Activated T-cell treated with anti-CD3 and anti-CD28 coated beads, Interleukin-2, amount 50 U/mL, for 1 hour (primary cell): ENCODE measurements at regions not wholly inside any gene's neighbourhood (a gene's known extent, or its start where the extent isn't known, plus 50 kb on each side); places are given as distances from the start of the nearest gene placed in this dataset.

Experiments
- DNase-seq: peaks from one replicate; pipeline ENCODE4 v3.0.0-alpha.2; 2020

GRCh38 chr16:13291591-13292333, 390.4 kb downstream of the SHISA9 start:
- DNase-seq: no peak

GRCh38 chr16:13296206-13296605, 394.8 kb downstream of the SHISA9 start:
- DNase-seq: no peak

GRCh38 chr16:13298666-13299065, 397.3 kb downstream of the SHISA9 start:
- no peak for DNase-seq

GRCh38 chr16:13300066-13300840, 398.9 kb downstream of the SHISA9 start:
- DNase-seq: no peak

GRCh38 chr16:13305019-13305755, 403.8 kb downstream of the SHISA9 start:
- DNase-seq: no peak

- DNase-seq: no peak
Observed at GRCh38 chr16:13306161-13306995, 405.0 kb downstream of the SHISA9 start.

DNA sequence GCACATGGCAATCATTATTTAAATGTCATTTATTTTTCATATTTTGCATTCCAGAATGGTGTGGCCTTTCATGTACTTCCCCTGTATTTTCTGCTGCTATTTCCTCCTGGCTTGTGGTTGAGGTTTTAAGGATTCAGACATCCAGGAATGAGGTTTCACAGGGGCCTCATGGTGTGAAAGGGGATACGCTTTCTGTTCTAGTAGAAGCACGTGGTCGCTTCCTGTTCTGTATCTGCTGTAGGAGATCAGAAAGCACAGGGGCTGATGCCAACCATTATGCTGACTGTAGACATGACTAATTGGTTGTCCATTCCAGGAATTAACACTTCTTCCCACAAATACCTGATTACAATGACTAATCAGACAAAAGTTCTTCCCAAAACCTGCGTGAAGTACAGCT, 405.9 kb downstream of the SHISA9 start:
- no peak for DNase-seq

DNA sequence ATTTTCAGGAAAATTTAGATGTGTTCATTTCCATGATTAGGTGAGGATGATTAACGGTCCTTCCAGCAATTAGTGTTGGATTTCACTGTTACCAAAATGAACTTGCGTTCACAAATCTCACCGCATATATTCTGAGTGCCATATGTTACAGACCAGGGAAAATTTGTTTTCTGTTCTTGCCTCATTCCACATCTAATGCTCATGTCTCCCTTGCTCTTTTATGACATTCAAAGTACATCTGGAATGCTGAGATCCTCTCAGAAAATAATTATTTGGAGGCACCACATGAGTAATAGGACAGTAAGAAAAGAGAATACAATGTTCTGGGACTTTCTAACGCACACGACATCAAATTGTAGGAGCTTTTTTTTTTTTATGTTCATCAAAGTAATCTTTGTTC, 406.5 kb downstream of the SHISA9 start:
- DNase-seq: no peak

DNA sequence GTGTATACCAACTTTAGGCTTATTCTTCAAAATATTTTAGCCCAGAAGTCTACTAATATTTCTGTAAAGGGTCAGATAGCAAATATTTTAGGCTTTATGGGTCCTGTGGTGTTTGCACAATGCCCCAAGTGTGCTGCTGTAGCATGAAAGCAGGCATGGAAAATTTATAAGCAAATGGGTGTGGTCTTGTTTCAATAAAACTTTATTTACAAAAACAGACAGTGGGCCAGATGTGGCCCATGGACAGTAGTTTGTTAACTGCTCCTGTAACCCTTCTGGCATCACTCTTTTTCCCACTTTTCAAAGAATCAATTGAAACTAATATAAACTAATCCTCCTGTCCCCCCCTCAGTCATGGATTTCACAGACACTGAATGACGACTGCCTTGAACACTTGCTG, 410.7 kb downstream of the SHISA9 start:
- DNase-seq: no peak

DNA sequence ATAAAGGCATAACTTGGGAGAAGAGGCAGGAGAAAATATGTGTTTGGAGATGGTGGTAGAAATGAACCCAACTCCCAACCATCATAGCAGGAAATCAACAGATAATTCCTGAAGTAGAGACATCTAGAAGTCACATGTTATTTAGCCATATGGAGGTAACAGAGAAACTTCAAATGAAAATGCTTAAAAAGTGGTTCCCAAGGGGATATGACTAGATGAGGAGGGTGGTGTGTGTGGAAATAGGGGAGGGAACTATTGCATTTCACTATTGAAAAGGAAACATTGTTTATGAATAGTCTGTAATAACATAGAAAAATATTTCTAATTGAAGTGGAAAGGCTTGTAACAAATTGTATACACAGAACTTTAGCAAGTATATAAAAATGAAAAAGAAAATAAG, 412.0 kb downstream of the SHISA9 start:
- no peak for DNase-seq

DNA sequence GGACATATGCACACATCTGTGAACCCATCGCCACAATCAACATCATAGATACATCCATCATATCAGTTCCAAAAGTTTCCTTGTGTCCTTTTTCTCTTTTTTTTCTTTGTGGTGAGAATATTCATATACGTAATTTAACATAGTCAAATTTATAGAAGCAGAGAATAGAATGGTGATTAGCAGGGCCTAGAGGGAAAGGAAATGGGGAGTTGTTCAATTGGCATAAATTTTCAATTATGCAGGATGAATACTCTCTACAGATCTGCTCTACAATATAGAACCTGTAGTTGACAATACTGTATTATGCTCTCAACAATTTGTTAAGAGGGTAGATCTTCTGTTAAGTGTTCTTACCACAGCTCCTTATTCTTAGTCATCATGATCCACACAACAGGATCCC, 413.2 kb downstream of the SHISA9 start:
- no peak for DNase-seq

DNA sequence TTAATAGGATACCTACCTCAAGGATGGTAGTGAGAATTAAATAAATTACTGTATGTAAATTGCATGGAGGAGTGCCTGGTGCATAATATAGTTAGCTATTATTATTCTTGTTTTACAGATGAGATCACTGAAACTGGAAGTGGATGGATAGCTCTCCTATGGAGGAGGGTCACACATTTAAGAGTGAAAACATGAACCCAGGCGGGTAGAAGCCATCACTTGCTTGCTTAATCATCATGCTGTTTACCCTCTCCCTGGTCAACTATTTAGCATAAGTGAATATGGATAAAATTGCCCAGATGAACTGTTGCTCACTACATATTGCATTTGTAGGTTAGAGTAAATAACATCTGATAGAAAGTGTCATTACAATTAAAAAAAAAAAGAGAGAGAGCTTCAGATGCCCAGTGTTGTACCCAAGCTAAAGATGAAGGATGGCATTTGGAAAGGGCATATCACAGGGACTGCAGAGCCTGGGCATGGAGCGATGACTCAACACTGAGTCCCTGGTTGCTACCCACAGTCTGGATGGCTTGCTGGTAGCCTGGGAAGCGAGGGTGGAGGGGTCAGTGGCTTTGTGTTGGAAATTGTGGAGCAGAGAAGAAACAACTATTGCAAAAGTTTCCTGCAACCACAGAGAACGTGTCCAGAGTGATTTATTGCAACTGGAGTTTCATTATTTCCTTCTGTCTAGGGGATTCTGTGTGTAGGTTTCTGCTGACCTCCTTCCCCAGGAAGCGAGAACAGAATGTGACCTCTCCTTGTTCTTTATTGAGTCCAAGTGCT, 414.4 kb downstream of the SHISA9 start:
- DNase-seq: no peak

- no peak for DNase-seq
Observed at GRCh38 chr16:13322336-13322735, 420.9 kb downstream of the SHISA9 start.

GRCh38 chr16:13324851-13325250, 423.5 kb downstream of the SHISA9 start:
- DNase-seq: no peak

GRCh38 chr16:13325396-13325795, 424.0 kb downstream of the SHISA9 start:
- no peak for DNase-seq

DNA sequence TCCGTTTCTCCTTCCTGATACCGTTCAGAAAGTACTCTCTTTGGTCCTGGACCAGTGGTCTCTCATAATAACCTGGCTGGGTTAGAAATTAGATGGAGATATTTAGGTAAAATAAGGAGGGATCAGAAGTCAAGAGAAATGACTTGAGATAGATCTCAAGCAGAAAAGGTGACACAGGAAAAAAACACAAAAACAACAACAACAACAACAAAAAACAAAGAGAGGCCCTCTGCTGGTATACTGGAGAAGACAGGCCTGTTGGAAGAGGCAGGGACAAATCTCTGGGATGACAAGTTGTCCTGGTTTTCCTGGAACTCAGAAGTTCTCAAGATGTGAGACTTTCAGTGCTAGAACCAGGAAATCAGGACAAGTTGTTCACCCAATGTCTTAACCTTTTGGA, 430.5 kb downstream of the SHISA9 start:
- no peak for DNase-seq

DNA sequence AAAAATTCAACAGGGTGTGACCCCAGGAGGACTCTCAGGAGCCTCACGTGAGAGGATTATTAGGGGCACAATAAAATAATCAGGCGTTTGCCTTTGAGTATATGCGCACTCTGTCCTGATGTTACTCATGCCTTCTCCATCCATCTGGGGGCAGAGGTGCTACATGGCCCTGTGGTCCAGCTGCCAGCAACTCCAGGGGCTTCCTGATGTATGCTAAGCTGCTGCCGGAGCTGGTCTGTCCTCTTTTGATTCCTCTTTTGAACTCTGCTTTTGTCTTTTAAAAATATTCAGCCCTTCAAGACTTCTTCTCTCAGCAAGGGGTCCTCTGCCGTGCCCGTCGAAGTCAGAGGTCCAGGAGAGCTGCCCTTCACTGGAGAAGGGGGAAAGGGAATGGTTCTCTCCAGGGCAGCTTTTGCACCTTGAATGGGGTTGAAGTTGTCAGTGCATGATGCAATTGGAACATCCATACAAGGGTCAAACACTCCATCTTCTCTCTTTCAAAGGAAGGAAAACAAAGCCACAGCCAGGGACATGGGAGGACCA, 431.4 kb downstream of the SHISA9 start:
- DNase-seq: no peak

DNA sequence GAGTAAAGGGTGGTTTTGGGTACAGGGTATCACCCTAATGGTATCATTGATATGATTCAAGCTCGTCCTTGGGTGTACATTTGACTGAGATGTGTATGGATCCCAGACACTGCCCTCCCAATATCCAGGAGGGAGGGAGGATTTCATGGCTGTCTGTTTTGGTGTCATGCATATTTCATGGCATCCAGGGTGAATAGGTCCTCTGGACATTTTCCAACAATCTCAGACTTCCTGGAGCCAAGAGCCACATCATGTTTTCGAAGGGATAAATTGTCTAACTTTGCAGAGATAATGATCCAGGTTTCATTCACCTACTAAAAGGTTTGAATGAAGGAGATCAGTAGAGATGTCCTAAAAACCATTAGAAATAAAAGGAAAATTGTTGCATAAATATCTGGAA, 431.9 kb downstream of the SHISA9 start:
- no peak for DNase-seq

GRCh38 chr16:13335879-13336278, 434.5 kb downstream of the SHISA9 start:
- no peak for DNase-seq

- no peak for DNase-seq
Observed at GRCh38 chr16:13336335-13336734, 434.9 kb downstream of the SHISA9 start.
